HG03442 (cell line): ENCODE measurements at regions not wholly inside any gene's neighbourhood (a gene's known extent, or its start where the extent isn't known, plus 50 kb on each side); places are given as distances from the start of the nearest gene placed in this dataset.
"Not testable (repeated sequence)": the region's sequence is repeated elsewhere in the genome, so short reads cannot be mapped to it uniquely, and the experiment has no call there.

Experiments used
- ATAC-seq: cut with Tn5 transposase; IDR thresholded peaks from one replicate; pipeline ENCODE4 v1.9.1; 2021; ENCODE audit warnings: mild to moderate bottlenecking, moderate library complexity; ENCODE audit not compliant: unreplicated experiment

- ATAC-seq: not testable (repeated sequence)
Measured at GRCh38 chr2:40676134-40676790, 224.4 kb upstream of the SLC8A1 start.

- ATAC-seq: peak; percentile 93
Measured at GRCh38 chr2:40680547-40680946, 228.7 kb upstream of the SLC8A1 start.

- no peak for ATAC-seq
Measured at GRCh38 chr2:40690036-40690435, 238.1 kb upstream of the SLC8A1 start.

- no peak for ATAC-seq
Measured at GRCh38 chr2:40690525-40690924, 238.6 kb upstream of the SLC8A1 start.

- no peak for ATAC-seq
Measured at GRCh38 chr2:40700231-40700954, 248.5 kb upstream of the SLC8A1 start.

GRCh38 chr2:40712197-40712894 lies 260.5 kb upstream of the SLC8A1 start:
- not testable (repeated sequence) for ATAC-seq

GRCh38 chr2:40716879-40717278 lies 265.0 kb upstream of the SLC8A1 start:
- no peak for ATAC-seq

- no peak for ATAC-seq
Measured at GRCh38 chr2:40719414-40719813, 267.5 kb upstream of the SLC8A1 start.

- ATAC-seq: no peak
Measured at GRCh38 chr2:40721595-40721994, 269.7 kb upstream of the SLC8A1 start.

GRCh38 chr2:40723194-40723593 lies 271.3 kb upstream of the SLC8A1 start:
- ATAC-seq: no peak

GRCh38 chr2:40725040-40725439 lies 273.1 kb upstream of the SLC8A1 start:
- no peak for ATAC-seq

- no peak for ATAC-seq
Measured at GRCh38 chr2:40725950-40726349, 274.1 kb upstream of the SLC8A1 start.

GRCh38 chr2:40734797-40735196 lies 282.9 kb upstream of the SLC8A1 start:
- no peak for ATAC-seq

GRCh38 chr2:40737180-40737579 lies 285.3 kb upstream of the SLC8A1 start:
- no peak for ATAC-seq

GRCh38 chr2:40740419-40740818 lies 288.5 kb upstream of the SLC8A1 start:
- ATAC-seq: no peak

- no peak for ATAC-seq
Measured at GRCh38 chr2:40741532-40741931, 289.6 kb upstream of the SLC8A1 start.

- ATAC-seq: peak; percentile 69
Measured at GRCh38 chr2:40746191-40746590, 294.3 kb upstream of the SLC8A1 start.

GRCh38 chr2:40751981-40752380 lies 300.1 kb upstream of the SLC8A1 start:
- no peak for ATAC-seq

GRCh38 chr2:40752796-40753195 lies 300.9 kb upstream of the SLC8A1 start:
- ATAC-seq: no peak

- no peak for ATAC-seq
Measured at GRCh38 chr2:40754912-40755311, 303.0 kb upstream of the SLC8A1 start.

- no peak for ATAC-seq
Measured at GRCh38 chr2:40758401-40759155, 306.7 kb upstream of the SLC8A1 start.
